GM23338 (cell line): ENCODE measurements at regions not wholly inside any gene's neighbourhood (a gene's known extent, or its start where the extent isn't known, plus 50 kb on each side); places are given as distances from the start of the nearest gene placed in this dataset.

Experiments used
- CTCF ChIP-seq, 2 experiments: fragments of 200-600 bp in 1 of 2; sonication (generic) in 1 of 2; conservative IDR thresholded peaks; 2 replicates each; pipeline versions ENCODE4 v1.5.1 to v1.6.1; 2016 to 2017; ENCODE audit warnings: antibody characterized with exemption in 2 of 2, low read depth in 2 of 2, mild to moderate bottlenecking in 2 of 2, moderate library complexity in 1 of 2
- REST ChIP-seq: IDR thresholded peaks from one replicate; pipeline ENCODE4 v1.6.1; 2018; ENCODE audit warnings: antibody characterized with exemption; ENCODE audit not compliant: unreplicated experiment

GRCh38 chr1:13901039-13901438 is 201.1 kb downstream of the PRDM2 start:
- TF ChIP-seq REST: no peak
- no peak for TF ChIP-seq CTCF (conservative IDR thresholded peaks at IDR 0.05; ENCODE audit: low read depth in 2 of 2)
